PC-3 (cell line): ENCODE measurements at regions not wholly inside any gene's neighbourhood (a gene's known extent, or its start where the extent isn't known, plus 50 kb on each side); places are given as distances from the start of the nearest gene placed in this dataset.

Source experiments
- ATAC-seq: fragments of 200-7000 bp; cut with Tn5 transposase; 2 replicates; pipeline ENCODE4 v1.9.1; 2020; ENCODE audit warnings: mild to moderate bottlenecking, moderate library complexity
- BruUV-seq: library from RNA; stranded (reverse); fragments of 400-500 nt; replicated peaks from 2 replicates; lab custom pipeline; 2021; lab: Mats Ljungman, UMichigan
- CTCF ChIA-PET: fragments of 300-600 bp; sonication (Branson Sonifier 250); formaldehyde crosslinking; loops from one replicate; lab custom pipeline; 2022; ENCODE audit warnings: antibody characterized with exemption; lab: Charles Lee
- POLR2A ChIA-PET: fragments of 300-600 bp; sonication (Branson Sonifier 250); formaldehyde crosslinking; loops from one replicate; lab custom pipeline; 2022; ENCODE audit warnings: antibody characterized with exemption; ENCODE audit not compliant: unreplicated experiment; lab: Charles Lee
- DNase-seq: peaks from one replicate; pipeline ENCODE4 v3.0.0-alpha.2; 2015
- H2AFZ ChIP-seq: fragments of 300-600 bp; sonication (generic); 2 replicates; pipeline ENCODE4 v1.6.0; 2016; ENCODE audit warnings: antibody characterized with exemption, low read length
- H3F3A ChIP-seq: fragments of 300-600 bp; sonication (generic); one replicate; pipeline ENCODE4 v1.6.0; 2017; ENCODE audit warnings: antibody characterized with exemption, low read length, control low read depth, mild to moderate bottlenecking; ENCODE audit not compliant: unreplicated experiment
- H3K27ac ChIP-seq: fragments of 300-600 bp; sonication (generic); 2 replicates; pipeline ENCODE4 v1.5.1; 2016; ENCODE audit warnings: mild to moderate bottlenecking, low read length
- H3K27me3 ChIP-seq: fragments of 300-600 bp; sonication (generic); 2 replicates; pipeline ENCODE4 v1.6.1; 2016; ENCODE audit warnings: low read length, mixed read lengths
- H3K36me3 ChIP-seq: fragments of 300-600 bp; sonication (generic); 2 replicates; pipeline ENCODE4 v1.6.1; 2016; ENCODE audit warnings: low read depth, mixed run types, low read length, mixed read lengths
- H3K4me1 ChIP-seq: fragments of 300-600 bp; sonication (generic); 2 replicates; pipeline ENCODE4 v1.5.1; 2016; ENCODE audit warnings: low read length; ENCODE audit not compliant: insufficient read depth
- H3K4me2 ChIP-seq: fragments of 300-600 bp; sonication (generic); 2 replicates; pipeline ENCODE4 v1.6.0; 2016; ENCODE audit warnings: low read length
- H3K4me3 ChIP-seq: fragments of 300-600 bp; sonication (generic); 2 replicates; pipeline ENCODE4 v1.5.1; 2016; ENCODE audit warnings: mild to moderate bottlenecking, low read length, mixed read lengths
- H3K79me2 ChIP-seq: fragments of 300-600 bp; sonication (generic); 2 replicates; pipeline ENCODE4 v1.6.1; 2017; ENCODE audit warnings: low read length, mixed read lengths
- H3K9ac ChIP-seq: fragments of 300-600 bp; sonication (generic); 2 replicates; pipeline ENCODE4 v1.6.0; 2016; ENCODE audit warnings: mild to moderate bottlenecking, low read length
- H3K9me2 ChIP-seq: fragments of 300-600 bp; sonication (generic); replicated peaks from 2 replicates; pipeline ENCODE4 v1.6.1; 2016; ENCODE audit warnings: mixed run types, low read length, mixed read lengths
- H3K9me3 ChIP-seq: fragments of 300-600 bp; sonication (generic); 2 replicates; pipeline ENCODE4 v1.6.1; 2016; ENCODE audit warnings: low read length, mixed read lengths
- H4K20me1 ChIP-seq: fragments of 300-600 bp; sonication (generic); 2 replicates; pipeline ENCODE4 v1.6.1; 2016; ENCODE audit warnings: low read length, mixed read lengths
- EZH2 ChIP-seq: fragments of 300-600 bp; sonication (generic); IDR thresholded peaks from one replicate; pipeline ENCODE4 v1.6.1; 2017; ENCODE audit warnings: antibody characterized with exemption, mild to moderate bottlenecking, low read length; ENCODE audit not compliant: unreplicated experiment
- EZH2phosphoT487 ChIP-seq: fragments of 300-600 bp; sonication (generic); IDR thresholded peaks from 2 replicates; pipeline ENCODE4 v1.6.1; 2018; ENCODE audit warnings: mild to moderate bottlenecking, antibody characterized with exemption, low read length, borderline replicate concordance
- intact Hi-C: fragments of 100-400 bp; cut with micrococcal nuclease; formaldehyde crosslinking; loops from 2 replicates; pipeline ENCODE4 v1.9.0; 2023
- TF ChIP-seq, protein P1 (sequence below): fragments of 300-600 bp; sonication (generic); conservative IDR thresholded peaks from 2 replicates; pipeline ENCODE4 v1.5.1; 2017; ENCODE audit warnings: antibody characterized with exemption, low read depth, mild to moderate bottlenecking, low read length

DNA sequence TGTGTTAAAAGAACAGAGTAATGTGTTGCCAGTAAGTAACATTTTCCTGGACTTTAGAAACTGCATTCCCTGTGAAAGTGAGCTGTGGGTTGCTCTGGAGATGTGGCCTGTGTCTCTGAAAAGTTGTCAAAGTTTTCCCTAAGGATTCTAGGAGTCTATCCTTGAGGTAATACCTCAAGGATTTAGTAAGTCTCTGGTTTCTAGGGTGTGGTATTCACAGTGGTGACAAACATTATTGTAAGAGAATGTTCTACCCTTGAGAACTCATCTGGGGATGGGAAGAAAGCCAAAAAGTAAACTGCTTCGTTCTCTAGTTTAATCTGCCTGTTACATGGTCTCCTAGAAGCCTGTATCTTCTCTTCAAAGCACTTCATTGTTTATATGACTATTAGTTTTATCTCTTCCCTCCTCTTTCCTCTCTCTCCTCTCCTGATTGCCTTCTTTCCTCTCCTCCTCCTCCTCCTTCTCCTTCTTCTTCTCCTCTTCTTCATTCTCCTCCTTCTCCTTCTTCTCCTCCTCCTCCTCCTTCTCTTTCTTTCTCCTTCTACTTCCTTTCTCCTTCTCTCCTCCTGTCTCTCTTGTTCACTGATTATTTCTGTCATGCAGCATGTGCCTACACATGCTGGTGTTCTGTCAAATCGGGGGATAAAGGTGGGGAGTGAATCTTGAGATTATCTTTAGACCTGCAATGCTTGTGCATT is 321.3 kb downstream of the PTTG2 start:
- Histone ChIP-seq H3K4me1 (0 out of 2 replicates have a peak, but pooled peaks cover 3% of the 10 kb centered on the region), H3K27ac (no peak overlapping the region), H3F3A (no peaks in the 10 kb centered on the region), H2AFZ (no peak overlapping the region), H3K36me3 (no peaks in the 10 kb centered on the region), H3K4me2 (no peak overlapping the region), H3K79me2 (no peaks in the 10 kb centered on the region), H4K20me1 (no peaks in the 10 kb centered on the region), H3K27me3 (no peaks in the 10 kb centered on the region), H3K9me2 (no peaks in the 10 kb centered on the region), H3K9me3 (no peaks in the 10 kb centered on the region), H3K4me3 (no peak overlapping the region), H3K9ac (no peak overlapping the region)
- no peak for TF ChIP-seq EZH2
- no TSS peak for BruUV-seq
- intact Hi-C loops = no loop called here
- ChIA-PET POLR2A (no interaction called here), CTCF (no interaction called here)
- peak; percentile 37; the same call in 1 of the 2 replicates for ATAC-seq
- DNase-seq = peak; percentile 37

DNA sequence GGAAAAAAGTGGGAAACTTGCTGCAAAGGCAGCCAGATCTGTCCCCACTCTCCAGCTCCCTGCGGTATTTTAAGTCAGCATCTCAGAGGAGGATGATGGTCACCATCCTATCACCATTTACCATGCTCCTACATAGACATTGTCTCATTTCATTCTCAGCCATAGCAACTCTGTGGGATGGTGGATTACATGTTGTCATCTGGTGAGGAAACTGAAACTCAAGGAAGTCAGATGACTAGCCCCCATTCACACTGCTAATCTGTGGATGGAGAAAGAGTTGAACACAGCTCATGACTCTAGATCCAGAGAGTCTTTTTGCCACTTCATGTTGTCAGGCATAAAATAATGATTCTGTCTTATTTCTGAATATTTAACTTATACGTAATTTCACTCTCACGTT is 323.5 kb downstream of the PTTG2 start:
- H3F3A ChIP-seq = no peaks in the 10 kb centered on the region
- TF ChIP-seq, protein P1, sequence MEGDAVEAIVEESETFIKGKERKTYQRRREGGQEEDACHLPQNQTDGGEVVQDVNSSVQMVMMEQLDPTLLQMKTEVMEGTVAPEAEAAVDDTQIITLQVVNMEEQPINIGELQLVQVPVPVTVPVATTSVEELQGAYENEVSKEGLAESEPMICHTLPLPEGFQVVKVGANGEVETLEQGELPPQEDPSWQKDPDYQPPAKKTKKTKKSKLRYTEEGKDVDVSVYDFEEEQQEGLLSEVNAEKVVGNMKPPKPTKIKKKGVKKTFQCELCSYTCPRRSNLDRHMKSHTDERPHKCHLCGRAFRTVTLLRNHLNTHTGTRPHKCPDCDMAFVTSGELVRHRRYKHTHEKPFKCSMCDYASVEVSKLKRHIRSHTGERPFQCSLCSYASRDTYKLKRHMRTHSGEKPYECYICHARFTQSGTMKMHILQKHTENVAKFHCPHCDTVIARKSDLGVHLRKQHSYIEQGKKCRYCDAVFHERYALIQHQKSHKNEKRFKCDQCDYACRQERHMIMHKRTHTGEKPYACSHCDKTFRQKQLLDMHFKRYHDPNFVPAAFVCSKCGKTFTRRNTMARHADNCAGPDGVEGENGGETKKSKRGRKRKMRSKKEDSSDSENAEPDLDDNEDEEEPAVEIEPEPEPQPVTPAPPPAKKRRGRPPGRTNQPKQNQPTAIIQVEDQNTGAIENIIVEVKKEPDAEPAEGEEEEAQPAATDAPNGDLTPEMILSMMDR = no peak
- no peak for TF ChIP-seq EZH2phosphoT487
- no peak for TF ChIP-seq EZH2
- H3K9me3 ChIP-seq = no peaks in the 10 kb centered on the region
- CTCF ChIA-PET = no interaction called here
- H3K4me2 ChIP-seq = no peak overlapping the region
- no TSS peak for BruUV-seq
- ATAC-seq (no peak), DNase-seq (no peak)
- POLR2A ChIA-PET = interaction anchor here (0.6 kb wide), 1 partner anchor 411 kb away, joined by 3 read pairs; no protein-coding TSS in a partner anchor
- H3K27me3 ChIP-seq = no peaks in the 10 kb centered on the region
- H3K79me2 ChIP-seq = no peaks in the 10 kb centered on the region
- H4K20me1 ChIP-seq = no peaks in the 10 kb centered on the region
- no peak overlapping the region for H2AFZ ChIP-seq
- no peak overlapping the region for H3K4me3 ChIP-seq
- H3K36me3 ChIP-seq = no peaks in the 10 kb centered on the region
- H3K4me1 ChIP-seq = 0 out of 2 replicates have a peak, but pooled peaks cover 3% of the 10 kb centered on the region
- no peaks in the 10 kb centered on the region for H3K9me2 ChIP-seq
- H3K9ac ChIP-seq = no peak overlapping the region
- H3K27ac ChIP-seq = no peak overlapping the region
- intact Hi-C loops = no loop called here

DNA sequence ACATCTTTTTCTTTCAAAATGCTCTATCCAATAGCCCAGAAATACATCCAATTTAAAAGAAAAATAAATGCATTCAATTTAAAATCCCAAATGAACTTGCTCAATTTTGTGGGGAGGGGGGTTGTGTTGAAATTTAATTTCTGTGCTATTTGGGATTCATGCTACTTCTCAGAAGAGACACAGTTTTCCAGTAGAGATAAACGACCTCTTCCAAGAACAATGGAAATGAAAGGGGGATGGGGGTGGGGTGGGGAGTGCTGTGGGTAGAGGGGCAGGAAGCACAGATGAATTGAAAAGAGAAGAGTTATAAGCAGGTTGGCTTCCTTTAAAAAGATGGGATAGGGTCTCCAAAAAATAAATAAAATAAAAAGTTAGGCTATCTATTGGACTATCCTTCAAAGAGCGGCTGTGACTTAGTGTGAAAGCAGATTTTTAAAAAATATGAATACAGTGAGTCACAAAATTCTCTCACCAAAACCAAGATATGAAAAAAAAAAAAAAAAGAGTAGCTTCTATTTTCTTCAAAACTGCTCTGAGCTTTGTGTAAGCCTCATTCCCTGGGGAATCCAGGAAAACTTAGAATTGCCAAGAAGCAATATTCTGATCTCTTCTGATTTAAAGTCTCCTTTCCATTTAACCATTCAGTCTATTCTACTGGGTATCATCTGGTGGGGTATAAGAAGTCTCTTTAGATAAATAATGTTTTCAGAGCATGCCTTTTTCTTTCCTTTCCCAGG is 324.3 kb downstream of the PTTG2 start:
- ATAC-seq = no peak
- no peaks in the 10 kb centered on the region for H3K36me3 ChIP-seq

More for the DNA sequence above, 324.3 kb downstream of the PTTG2 start:
- Histone ChIP-seq H3K27me3 (no peaks in the 10 kb centered on the region), H3K9me2 (no peaks in the 10 kb centered on the region), H3K79me2 (no peaks in the 10 kb centered on the region), H3K27ac (no peak overlapping the region), H2AFZ (no peak overlapping the region), H3K9ac (no peak overlapping the region), H3F3A (no peaks in the 10 kb centered on the region), H3K9me3 (no peaks in the 10 kb centered on the region), H3K4me2 (no peak overlapping the region), H4K20me1 (no peaks in the 10 kb centered on the region), H3K4me3 (no peak overlapping the region), H3K4me1 (0 out of 2 replicates have a peak, but pooled peaks cover 3% of the 10 kb centered on the region)
- ChIA-PET CTCF (interaction anchor here (0.6 kb wide), 1 partner anchor 378 kb away, joined by 3 read pairs; no protein-coding TSS in a partner anchor), POLR2A (no interaction called here)
- DNase-seq = no peak
- no peak for TF ChIP-seq EZH2
- TF ChIP-seq, protein P1 = no peak
- no peak for TF ChIP-seq EZH2phosphoT487
- no TSS peak for BruUV-seq
- intact Hi-C loops = no loop called here
